PC-3 (cell line): ENCODE measurements at regions not wholly inside any gene's neighbourhood (a gene's known extent, or its start where the extent isn't known, plus 50 kb on each side); places are given as distances from the start of the nearest gene placed in this dataset.

Experiments
- ATAC-seq: fragments of 200-7000 bp; cut with Tn5 transposase; 2 replicates; pipeline ENCODE4 v1.9.1; 2020; ENCODE audit warnings: mild to moderate bottlenecking, moderate library complexity
- BruUV-seq: library from RNA; stranded (reverse); fragments of 400-500 nt; replicated peaks from 2 replicates; lab custom pipeline; 2021; lab: Mats Ljungman, UMichigan
- CTCF ChIA-PET: fragments of 300-600 bp; sonication (Branson Sonifier 250); formaldehyde crosslinking; loops from one replicate; lab custom pipeline; 2022; ENCODE audit warnings: antibody characterized with exemption; lab: Charles Lee
- POLR2A ChIA-PET: fragments of 300-600 bp; sonication (Branson Sonifier 250); formaldehyde crosslinking; loops from one replicate; lab custom pipeline; 2022; ENCODE audit warnings: antibody characterized with exemption; ENCODE audit not compliant: unreplicated experiment; lab: Charles Lee
- DNase-seq: peaks from one replicate; pipeline ENCODE4 v3.0.0-alpha.2; 2015
- H2AFZ ChIP-seq: fragments of 300-600 bp; sonication (generic); 2 replicates; pipeline ENCODE4 v1.6.0; 2016; ENCODE audit warnings: antibody characterized with exemption, low read length
- H3F3A ChIP-seq: fragments of 300-600 bp; sonication (generic); one replicate; pipeline ENCODE4 v1.6.0; 2017; ENCODE audit warnings: antibody characterized with exemption, low read length, control low read depth, mild to moderate bottlenecking; ENCODE audit not compliant: unreplicated experiment
- H3K27ac ChIP-seq: fragments of 300-600 bp; sonication (generic); 2 replicates; pipeline ENCODE4 v1.5.1; 2016; ENCODE audit warnings: mild to moderate bottlenecking, low read length
- H3K27me3 ChIP-seq: fragments of 300-600 bp; sonication (generic); 2 replicates; pipeline ENCODE4 v1.6.1; 2016; ENCODE audit warnings: low read length, mixed read lengths
- H3K36me3 ChIP-seq: fragments of 300-600 bp; sonication (generic); 2 replicates; pipeline ENCODE4 v1.6.1; 2016; ENCODE audit warnings: low read depth, mixed run types, low read length, mixed read lengths
- H3K4me1 ChIP-seq: fragments of 300-600 bp; sonication (generic); 2 replicates; pipeline ENCODE4 v1.5.1; 2016; ENCODE audit warnings: low read length; ENCODE audit not compliant: insufficient read depth
- H3K4me2 ChIP-seq: fragments of 300-600 bp; sonication (generic); 2 replicates; pipeline ENCODE4 v1.6.0; 2016; ENCODE audit warnings: low read length
- H3K4me3 ChIP-seq: fragments of 300-600 bp; sonication (generic); 2 replicates; pipeline ENCODE4 v1.5.1; 2016; ENCODE audit warnings: mild to moderate bottlenecking, low read length, mixed read lengths
- H3K79me2 ChIP-seq: fragments of 300-600 bp; sonication (generic); 2 replicates; pipeline ENCODE4 v1.6.1; 2017; ENCODE audit warnings: low read length, mixed read lengths
- H3K9ac ChIP-seq: fragments of 300-600 bp; sonication (generic); 2 replicates; pipeline ENCODE4 v1.6.0; 2016; ENCODE audit warnings: mild to moderate bottlenecking, low read length
- H3K9me2 ChIP-seq: fragments of 300-600 bp; sonication (generic); replicated peaks from 2 replicates; pipeline ENCODE4 v1.6.1; 2016; ENCODE audit warnings: mixed run types, low read length, mixed read lengths
- H3K9me3 ChIP-seq: fragments of 300-600 bp; sonication (generic); 2 replicates; pipeline ENCODE4 v1.6.1; 2016; ENCODE audit warnings: low read length, mixed read lengths
- H4K20me1 ChIP-seq: fragments of 300-600 bp; sonication (generic); 2 replicates; pipeline ENCODE4 v1.6.1; 2016; ENCODE audit warnings: low read length, mixed read lengths
- EZH2 ChIP-seq: fragments of 300-600 bp; sonication (generic); IDR thresholded peaks from one replicate; pipeline ENCODE4 v1.6.1; 2017; ENCODE audit warnings: antibody characterized with exemption, mild to moderate bottlenecking, low read length; ENCODE audit not compliant: unreplicated experiment
- EZH2phosphoT487 ChIP-seq: fragments of 300-600 bp; sonication (generic); IDR thresholded peaks from 2 replicates; pipeline ENCODE4 v1.6.1; 2018; ENCODE audit warnings: mild to moderate bottlenecking, antibody characterized with exemption, low read length, borderline replicate concordance
- intact Hi-C: fragments of 100-400 bp; cut with micrococcal nuclease; formaldehyde crosslinking; loops from 2 replicates; pipeline ENCODE4 v1.9.0; 2023
- TF ChIP-seq, protein P1 (sequence below): fragments of 300-600 bp; sonication (generic); conservative IDR thresholded peaks from 2 replicates; pipeline ENCODE4 v1.5.1; 2017; ENCODE audit warnings: antibody characterized with exemption, low read depth, mild to moderate bottlenecking, low read length

DNA sequence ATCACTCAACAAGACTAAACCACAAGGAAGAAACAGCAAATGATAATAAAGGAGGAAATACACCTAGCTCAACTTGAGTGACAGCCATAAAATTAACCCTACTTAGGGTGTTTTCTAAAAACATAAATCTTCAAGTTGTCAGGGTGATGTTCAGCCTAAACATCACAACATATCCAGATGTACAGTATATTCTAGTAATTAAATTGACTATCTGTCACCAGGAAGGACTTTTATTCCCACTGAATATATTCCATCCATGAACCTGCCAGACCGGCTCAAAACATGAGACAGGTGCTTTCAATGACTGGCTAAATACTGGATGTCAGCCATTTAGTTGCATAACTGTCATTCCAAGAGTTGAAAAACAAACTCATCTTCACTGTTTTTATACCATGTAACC, 298.1 kb upstream of the NEBL start:
- intact Hi-C loops = loop anchor here (2.0 kb wide), 2 partner anchors 70 to 110 kb away; no protein-coding TSS in a partner anchor

GRCh38 chr10:21194510-21194993, 297.4 kb upstream of the NEBL start:
- ATAC-seq (peak; percentile 86), DNase-seq (peak; percentile 85)
- Histone ChIP-seq H3K27ac (peak overlapping the region; percentile 77), H2AFZ (no peak overlapping the region), H3K79me2 (no peaks in the 10 kb centered on the region), H3K36me3 (no peaks in the 10 kb centered on the region; the same call in 1 of the 2 replicates), H3K4me2 (peak overlapping the region; percentile 61), H3K9me2 (no peaks in the 10 kb centered on the region), H3K4me3 (peak overlapping the region; percentile 32; the same call in 1 of the 2 replicates), H4K20me1 (no peaks in the 10 kb centered on the region), H3K4me1 (peaks cover 38% of the 10 kb centered on the region), H3F3A (no peaks in the 10 kb centered on the region), H3K9me3 (peaks cover 9% of the 10 kb centered on the region; the same call in 1 of the 2 replicates), H3K27me3 (no peaks in the 10 kb centered on the region), H3K9ac (0 out of 2 replicates have a peak overlapping the region, but pooled peaks have one; percentile 11)
- CTCF ChIA-PET = interaction anchor here (1.0 kb wide), 1 partner anchor 19 kb away, joined by 3 read pairs; no protein-coding TSS in a partner anchor
- intact Hi-C loops = loop anchor here (2.0 kb wide), 2 partner anchors 70 to 110 kb away; no protein-coding TSS in a partner anchor
- no peak for TF ChIP-seq EZH2phosphoT487
- TF ChIP-seq EZH2 = no peak
- TF ChIP-seq, protein P1, sequence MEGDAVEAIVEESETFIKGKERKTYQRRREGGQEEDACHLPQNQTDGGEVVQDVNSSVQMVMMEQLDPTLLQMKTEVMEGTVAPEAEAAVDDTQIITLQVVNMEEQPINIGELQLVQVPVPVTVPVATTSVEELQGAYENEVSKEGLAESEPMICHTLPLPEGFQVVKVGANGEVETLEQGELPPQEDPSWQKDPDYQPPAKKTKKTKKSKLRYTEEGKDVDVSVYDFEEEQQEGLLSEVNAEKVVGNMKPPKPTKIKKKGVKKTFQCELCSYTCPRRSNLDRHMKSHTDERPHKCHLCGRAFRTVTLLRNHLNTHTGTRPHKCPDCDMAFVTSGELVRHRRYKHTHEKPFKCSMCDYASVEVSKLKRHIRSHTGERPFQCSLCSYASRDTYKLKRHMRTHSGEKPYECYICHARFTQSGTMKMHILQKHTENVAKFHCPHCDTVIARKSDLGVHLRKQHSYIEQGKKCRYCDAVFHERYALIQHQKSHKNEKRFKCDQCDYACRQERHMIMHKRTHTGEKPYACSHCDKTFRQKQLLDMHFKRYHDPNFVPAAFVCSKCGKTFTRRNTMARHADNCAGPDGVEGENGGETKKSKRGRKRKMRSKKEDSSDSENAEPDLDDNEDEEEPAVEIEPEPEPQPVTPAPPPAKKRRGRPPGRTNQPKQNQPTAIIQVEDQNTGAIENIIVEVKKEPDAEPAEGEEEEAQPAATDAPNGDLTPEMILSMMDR = no peak
- POLR2A ChIA-PET = no interaction called here
- BruUV-seq = no TSS peak

More for the DNA sequence above, 298.1 kb upstream of the NEBL start:
- Histone ChIP-seq H3K36me3 (no peaks in the 10 kb centered on the region; the same call in 1 of the 2 replicates), H3K27me3 (no peaks in the 10 kb centered on the region), H3K9me3 (peaks cover 9% of the 10 kb centered on the region; the same call in 1 of the 2 replicates), H3K79me2 (no peaks in the 10 kb centered on the region), H2AFZ (no peak overlapping the region), H3K4me2 (peak overlapping the region; percentile 61), H3K9ac (0 out of 2 replicates have a peak overlapping the region, but pooled peaks have one; percentile 11), H3K4me1 (peaks cover 38% of the 10 kb centered on the region), H4K20me1 (no peaks in the 10 kb centered on the region), H3K9me2 (no peaks in the 10 kb centered on the region), H3F3A (no peaks in the 10 kb centered on the region), H3K4me3 (no peak overlapping the region), H3K27ac (peak overlapping the region; percentile 77)
- no TSS peak for BruUV-seq
- ATAC-seq (peak; percentile 37), DNase-seq (peak; percentile 86)
- ChIA-PET CTCF (no interaction called here), POLR2A (no interaction called here)
- no peak for TF ChIP-seq EZH2
- TF ChIP-seq, protein P1 = no peak
- TF ChIP-seq EZH2phosphoT487 = no peak

DNA sequence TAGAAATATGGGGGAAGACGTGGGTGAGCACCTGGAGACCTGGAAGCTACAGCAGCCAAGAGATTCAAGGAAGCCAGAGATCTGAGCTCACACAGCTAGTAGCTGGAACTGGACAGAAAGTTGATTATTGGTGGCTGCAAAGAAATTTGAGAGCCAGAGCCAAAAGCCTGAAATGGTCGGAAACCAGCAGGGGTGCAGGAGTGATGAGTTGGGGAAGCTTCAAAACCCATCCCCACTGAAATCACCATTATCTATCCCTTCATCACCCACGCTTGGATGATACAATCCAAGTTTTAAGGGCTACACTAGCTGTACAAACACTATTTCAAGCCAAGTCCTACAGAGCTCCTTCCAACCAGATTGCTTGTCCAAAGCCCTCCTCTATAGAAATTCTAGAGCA, 296.1 kb upstream of the NEBL start:
- intact Hi-C loops = no loop called here
- H3K9me3 ChIP-seq = peaks cover 7% of the 10 kb centered on the region; the same call in 1 of the 2 replicates
- ChIA-PET POLR2A (interaction anchor here (0.6 kb wide), 1 partner anchor 96 kb away, joined by 3 read pairs; no protein-coding TSS in a partner anchor), CTCF (no interaction called here)
- no peak overlapping the region for H3K9ac ChIP-seq
- TF ChIP-seq EZH2 (no peak), EZH2phosphoT487 (no peak)
- TF ChIP-seq, protein P1 = no peak
- H2AFZ ChIP-seq = no peak overlapping the region
- H3K4me1 ChIP-seq = peaks cover 38% of the 10 kb centered on the region
- no peak for ATAC-seq
- no peaks in the 10 kb centered on the region for H3K9me2 ChIP-seq
- H4K20me1 ChIP-seq = no peaks in the 10 kb centered on the region
- no peaks in the 10 kb centered on the region for H3F3A ChIP-seq
- no TSS peak for BruUV-seq
- DNase-seq = no peak
- H3K4me3 ChIP-seq = no peak overlapping the region
- H3K36me3 ChIP-seq = no peaks in the 10 kb centered on the region
- peak overlapping the region; percentile 61; the same call in 1 of the 2 replicates for H3K4me2 ChIP-seq
- H3K27ac ChIP-seq = no peak overlapping the region
- H3K27me3 ChIP-seq = no peaks in the 10 kb centered on the region
- no peaks in the 10 kb centered on the region for H3K79me2 ChIP-seq
